22Rv1 (cell line): ENCODE measurements at regions not wholly inside any gene's neighbourhood (a gene's known extent, or its start where the extent isn't known, plus 50 kb on each side); places are given as distances from the start of the nearest gene placed in this dataset.

Source experiments
- ZFX ChIP-seq: fragments of 450-650 bp; IDR thresholded peaks from 2 replicates; pipeline ENCODE4 v1.6.1; 2017; ENCODE audit warnings: antibody characterized with exemption, borderline replicate concordance
- TF ChIP-seq, protein P1 (sequence below): fragments of 450-650 bp; IDR thresholded peaks from 2 replicates; pipeline ENCODE4 v1.5.1; 2017; ENCODE audit warnings: mild to moderate bottlenecking

- TF ChIP-seq, protein P1, sequence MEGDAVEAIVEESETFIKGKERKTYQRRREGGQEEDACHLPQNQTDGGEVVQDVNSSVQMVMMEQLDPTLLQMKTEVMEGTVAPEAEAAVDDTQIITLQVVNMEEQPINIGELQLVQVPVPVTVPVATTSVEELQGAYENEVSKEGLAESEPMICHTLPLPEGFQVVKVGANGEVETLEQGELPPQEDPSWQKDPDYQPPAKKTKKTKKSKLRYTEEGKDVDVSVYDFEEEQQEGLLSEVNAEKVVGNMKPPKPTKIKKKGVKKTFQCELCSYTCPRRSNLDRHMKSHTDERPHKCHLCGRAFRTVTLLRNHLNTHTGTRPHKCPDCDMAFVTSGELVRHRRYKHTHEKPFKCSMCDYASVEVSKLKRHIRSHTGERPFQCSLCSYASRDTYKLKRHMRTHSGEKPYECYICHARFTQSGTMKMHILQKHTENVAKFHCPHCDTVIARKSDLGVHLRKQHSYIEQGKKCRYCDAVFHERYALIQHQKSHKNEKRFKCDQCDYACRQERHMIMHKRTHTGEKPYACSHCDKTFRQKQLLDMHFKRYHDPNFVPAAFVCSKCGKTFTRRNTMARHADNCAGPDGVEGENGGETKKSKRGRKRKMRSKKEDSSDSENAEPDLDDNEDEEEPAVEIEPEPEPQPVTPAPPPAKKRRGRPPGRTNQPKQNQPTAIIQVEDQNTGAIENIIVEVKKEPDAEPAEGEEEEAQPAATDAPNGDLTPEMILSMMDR = no peak
- TF ChIP-seq ZFX = no peak
These were observed 1131.3 kb upstream of the MAP3K7 start for GRCh38 chr6:91718198-91718597.
